Spleen (tissue), 11 donors: ENCODE measurements at regions not wholly inside any gene's neighbourhood (a gene's known extent, or its start where the extent isn't known, plus 50 kb on each side); places are given as distances from the start of the nearest gene placed in this dataset.

Experiments
- DNase-seq: peaks from one replicate; pipeline ENCODE4 v3.0.0-alpha.2; 2020
- H3K27ac ChIP-seq, 8 donors: fragments of 200-600 bp; sonication (generic) in 7 of 8; 1 replicate in 4 of 8; 2 replicates in 4 of 8; pipeline versions ENCODE4 v1.5.0 to v1.8.0; 2016 to 2021; ENCODE audit warnings: inconsistent platforms in 4 of 8, mild to moderate bottlenecking in 4 of 8, moderate library complexity in 1 of 8
- H3K27me3 ChIP-seq, 7 donors: fragments of 200-600 bp; sonication (generic) in 6 of 7; replicated peaks in 1 of 7; 1 replicate in 4 of 7; 2 replicates in 3 of 7; pipeline versions ENCODE4 v1.5.0 to v1.8.0; 2016 to 2021; ENCODE audit warnings: inconsistent platforms in 3 of 7, mild to moderate bottlenecking in 1 of 7
- H3K36me3 ChIP-seq, 6 donors: fragments of 200-600 bp; sonication (generic) in 5 of 6; 1 replicate in 4 of 6; 2 replicates in 2 of 6; pipeline versions ENCODE4 v1.5.0 to v1.8.0; 2016 to 2021; ENCODE audit warnings: inconsistent platforms in 2 of 6
- H3K4me1 ChIP-seq, 6 donors: fragments of 200-600 bp; sonication (generic) in 5 of 6; 1 replicate in 3 of 6; 2 replicates in 3 of 6; pipeline versions ENCODE4 v1.5.0 to v1.8.0; 2016 to 2021; ENCODE audit warnings: inconsistent platforms in 3 of 6
- H3K4me3 ChIP-seq, 8 donors: fragments of 200-600 bp; sonication (generic) in 7 of 8; 1 replicate in 4 of 8; 2 replicates in 4 of 8; pipeline versions ENCODE4 v1.5.0 to v1.8.0; 2016 to 2021; ENCODE audit warnings: inconsistent platforms in 4 of 8, mild to moderate bottlenecking in 4 of 8, moderate library complexity in 2 of 8
- H3K9me3 ChIP-seq, 8 donors: fragments of 200-600 bp; sonication (generic) in 7 of 8; 1 replicate in 4 of 8; 2 replicates in 4 of 8; pipeline versions ENCODE4 v1.5.0 to v1.8.0; 2016 to 2021; ENCODE audit warnings: inconsistent platforms in 4 of 8
- CTCF ChIP-seq, 11 experiments: fragments of 200-600 bp in 7 of 11; fragments of 450-650 bp in 4 of 11; sonication (generic) in 4 of 11; IDR thresholded peaks in 8 of 11; conservative IDR thresholded peaks in 3 of 11; 1 replicate in 7 of 11; 2 replicates in 4 of 11; pipeline versions ENCODE4 v1.4.0 to v1.8.0; 2016 to 2021; ENCODE audit warnings: antibody characterized with exemption in 11 of 11, inconsistent platforms in 4 of 11, mild to moderate bottlenecking in 1 of 11
- POLR2A ChIP-seq, 3 donors: fragments of 450-650 bp; IDR thresholded peaks; one replicate each; pipeline ENCODE4 v1.5.1; 2017; ENCODE audit warnings: antibody characterized with exemption in 3 of 3, mild to moderate bottlenecking in 1 of 3
- POLR2AphosphoS5 ChIP-seq, 3 donors: sonication (generic); formaldehyde crosslinking; IDR thresholded peaks; one replicate each; pipeline ENCODE4 v1.5.1; 2017; ENCODE audit warnings: antibody characterized with exemption in 3 of 3
- WGBS, 5 donors: extraction: QIAGEN DNeasy Blood & Tissue Kit in 3 of 5; methylation state at CpG; one replicate each; pipeline versions ENCODE4 v1.1.5 to v1.1.7; 2013 to 2018; 5-methylcytosine and 5-hydroxymethylcytosine counted together
- intact Hi-C: fragments of 100-400 bp; cut with DNase I; formaldehyde crosslinking; loops from one replicate; pipeline ENCODE4 v1.15.0; 2023; ENCODE audit warnings: low total_unique reads
- donor health status: healthy with polysubstance abuse.
- donor health status: DM: no; HTN: no; CAD: no; lungs with moderate emphysema.
- donor health status: DM: no; HTN: no; CAD: no.
- donor health status: Bipolar disorder and iron deficiency.
- donor health status: healthy.
- donor health status: DM: no; HTN: no; CAD: no.
- donor health status: DM: yes; HTN: yes; CAD: no.

GRCh38 chr19:31693131-31693932, 344.1 kb upstream of the TSHZ3 start:
- DNase-seq, result no peak
- TF ChIP-seq POLR2A (IDR thresholded peaks at IDR 0.05), result no peak
- no peak for TF ChIP-seq CTCF (IDR thresholded peaks at IDR 0.05 in 8 of 11, conservative IDR thresholded peaks at IDR 0.05 in 3 of 11)
- no peak for TF ChIP-seq POLR2AphosphoS5 (IDR thresholded peaks at IDR 0.05)
- WGBS, 5 donors, result 81 to 89% (median 83%) methylated on average over 14 of the region's 14 CpGs

GRCh38 chr19:31693933-31694269, 344.7 kb upstream of the TSHZ3 start:
- Histone ChIP-seq H3K9me3 (peaks cover 0 to 14% (median 0%) of the 10 kb centered on the region in 8 donors), H3K36me3 (no peaks in the 10 kb centered on the region), H3K4me1 (no peaks in the 10 kb centered on the region), H3K27me3 (peaks cover 0 to 7% (median 0%) of the 10 kb centered on the region in 7 donors), H3K27ac (no peak overlapping the region), H3K4me3 (no peak overlapping the region)
- TF ChIP-seq POLR2AphosphoS5 (IDR thresholded peaks at IDR 0.05) (no peak), POLR2A (IDR thresholded peaks at IDR 0.05) (no peak), CTCF (IDR thresholded peaks at IDR 0.05 in 8 of 11, conservative IDR thresholded peaks at IDR 0.05 in 3 of 11) (no peak)
- DNase-seq, result no peak
- WGBS, 5 donors, result 75 to 88% (median 78%) methylated on average over 6 of the region's 6 CpGs
- intact Hi-C loops, result no loop called here

More at GRCh38 chr19:31693131-31693932, 344.1 kb upstream of the TSHZ3 start:
- Histone ChIP-seq H3K36me3 (no peaks in the 10 kb centered on the region), H3K27ac (no peak overlapping the region), H3K4me1 (no peaks in the 10 kb centered on the region), H3K27me3 (peaks cover 0 to 7% (median 0%) of the 10 kb centered on the region in 7 donors), H3K9me3 (peaks cover 0 to 15% (median 0%) of the 10 kb centered on the region in 8 donors), H3K4me3 (no peak overlapping the region)
- intact Hi-C loops, result no loop called here

- 81 to 94% (median 89%) methylated on average over 3 of the region's 3 CpGs for WGBS, 5 donors
- TF ChIP-seq POLR2A (IDR thresholded peaks at IDR 0.05), result no peak
Measured at GRCh38 chr19:31694761-31695160, 345.5 kb upstream of the TSHZ3 start.

GRCh38 chr19:31699421-31699820, 350.2 kb upstream of the TSHZ3 start:
- H3K4me1 ChIP-seq, result no peaks in the 10 kb centered on the region
- H3K9me3 ChIP-seq, result peaks cover 0 to 27% (median 11%) of the 10 kb centered on the region in 8 donors

More at GRCh38 chr19:31694761-31695160, 345.5 kb upstream of the TSHZ3 start:
- Histone ChIP-seq H3K36me3 (no peaks in the 10 kb centered on the region), H3K4me3 (no peak overlapping the region), H3K9me3 (peaks cover 0 to 6% (median 0%) of the 10 kb centered on the region in 8 donors), H3K4me1 (no peaks in the 10 kb centered on the region), H3K27ac (no peak overlapping the region), H3K27me3 (peaks cover 0 to 7% (median 0%) of the 10 kb centered on the region in 7 donors)
- intact Hi-C loops, result no loop called here
- DNase-seq, result no peak

More at GRCh38 chr19:31699421-31699820, 350.2 kb upstream of the TSHZ3 start:
- H3K27me3 ChIP-seq, result peaks cover 0 to 7% (median 0%) of the 10 kb centered on the region in 7 donors
- 60 to 69% (median 67%) methylated on average over 3 of the region's 3 CpGs for WGBS, 5 donors
- no peaks in the 10 kb centered on the region for H3K36me3 ChIP-seq
- no peak overlapping the region for H3K4me3 ChIP-seq
- H3K27ac ChIP-seq, result no peak overlapping the region
- DNase-seq, result no peak
- intact Hi-C loops, result no loop called here
- TF ChIP-seq POLR2A (IDR thresholded peaks at IDR 0.05) (no peak), POLR2AphosphoS5 (IDR thresholded peaks at IDR 0.05) (no peak), CTCF (IDR thresholded peaks at IDR 0.05 in 8 of 11, conservative IDR thresholded peaks at IDR 0.05 in 3 of 11) (no peak)
